ENCODE measurements at regions not wholly inside any gene's neighbourhood (a gene's known extent, or its start where the extent isn't known, plus 50 kb on each side); places are given as distances from the start of the nearest gene placed in this dataset.

DNA sequence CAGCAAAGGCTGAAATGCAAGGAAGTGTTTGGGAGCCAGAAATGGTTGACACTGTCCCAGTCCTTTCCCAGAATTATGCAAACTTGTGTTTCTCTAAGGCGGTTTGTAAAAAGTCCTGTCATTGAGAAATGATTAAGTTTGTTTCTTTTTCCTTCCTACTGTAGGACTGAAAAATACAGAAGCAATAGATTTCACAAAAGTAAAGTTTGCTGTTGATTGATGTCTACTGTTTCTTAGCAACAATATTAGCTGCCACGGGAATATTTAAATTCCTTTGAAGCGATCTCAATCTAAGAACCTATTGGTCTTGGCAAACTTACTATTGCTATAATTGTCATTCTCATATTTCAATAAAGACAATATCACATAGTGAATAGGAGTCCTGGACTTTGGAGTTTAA, 100.7 kb upstream of the IL12A start:
- peak; percentile 80 for DNase-seq

DNA sequence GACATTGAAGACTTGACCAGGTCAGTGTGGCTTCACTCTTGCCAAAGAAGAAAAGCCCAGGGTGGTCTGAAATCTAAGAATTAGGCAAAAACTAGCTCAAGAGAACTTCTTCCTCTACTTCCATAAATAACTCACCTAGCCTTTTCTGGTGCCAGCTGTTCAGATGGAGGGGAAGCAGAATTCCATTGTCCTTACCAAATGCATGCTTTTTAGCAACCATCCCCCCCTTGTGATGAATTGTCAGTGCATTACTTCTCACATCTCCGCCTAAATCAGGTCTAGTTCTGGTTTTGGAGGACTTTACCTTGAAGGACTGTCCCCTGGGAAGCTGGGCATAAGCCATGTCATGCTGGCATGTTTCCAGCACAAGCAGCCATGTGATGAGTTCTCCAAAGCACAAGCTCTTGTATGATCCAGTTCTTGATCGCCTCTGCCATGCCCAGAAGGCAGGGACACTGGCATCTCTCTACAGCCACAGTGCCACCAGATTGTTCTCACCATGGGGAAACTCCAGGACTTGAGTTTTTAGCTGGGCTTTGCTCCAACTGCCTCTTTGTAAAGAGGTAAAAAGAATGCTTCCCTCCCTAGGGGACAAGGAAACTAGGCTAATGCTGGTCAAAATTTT, 96.4 kb upstream of the IL12A start:
- no peak for DNase-seq

DNA sequence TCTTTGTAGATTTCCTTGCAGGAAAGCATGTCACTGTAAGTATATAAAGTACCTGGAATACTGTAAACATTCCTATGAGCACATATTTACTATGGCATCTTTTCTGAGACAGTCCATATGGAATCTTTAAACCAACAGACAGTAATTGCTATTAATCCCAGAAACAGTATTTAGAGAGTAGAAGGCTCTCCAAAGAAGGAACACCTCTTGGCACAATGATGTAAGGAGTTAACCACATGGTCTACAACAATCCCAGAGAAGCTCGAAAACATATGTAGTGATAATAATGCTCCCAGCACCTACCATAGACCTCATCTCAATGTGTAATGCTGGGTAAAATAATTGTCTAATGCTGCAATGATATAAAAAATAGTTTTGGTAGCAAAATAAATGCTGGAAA, 95.8 kb upstream of the IL12A start:
- DNase-seq, result no peak

DNA sequence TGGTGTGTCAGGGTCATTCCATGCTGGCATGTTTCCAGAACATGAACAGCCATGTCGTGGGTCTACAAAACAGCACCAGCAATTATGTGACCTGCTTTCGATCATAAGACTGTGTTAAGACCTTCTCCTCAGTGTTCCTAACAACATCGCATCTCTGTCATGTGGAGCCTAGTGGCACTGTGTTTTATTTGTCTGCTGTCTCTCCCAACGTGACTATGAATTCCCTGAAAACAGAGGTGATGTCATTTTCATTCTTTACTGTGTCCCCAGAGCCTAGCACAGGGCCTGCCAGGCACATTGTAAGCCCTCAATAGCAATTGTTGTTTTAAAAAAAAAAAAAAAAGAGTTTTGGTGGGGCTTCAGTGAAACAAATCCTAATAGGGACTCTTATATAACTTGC, 94.2 kb upstream of the IL12A start:
- no peak for DNase-seq

DNA sequence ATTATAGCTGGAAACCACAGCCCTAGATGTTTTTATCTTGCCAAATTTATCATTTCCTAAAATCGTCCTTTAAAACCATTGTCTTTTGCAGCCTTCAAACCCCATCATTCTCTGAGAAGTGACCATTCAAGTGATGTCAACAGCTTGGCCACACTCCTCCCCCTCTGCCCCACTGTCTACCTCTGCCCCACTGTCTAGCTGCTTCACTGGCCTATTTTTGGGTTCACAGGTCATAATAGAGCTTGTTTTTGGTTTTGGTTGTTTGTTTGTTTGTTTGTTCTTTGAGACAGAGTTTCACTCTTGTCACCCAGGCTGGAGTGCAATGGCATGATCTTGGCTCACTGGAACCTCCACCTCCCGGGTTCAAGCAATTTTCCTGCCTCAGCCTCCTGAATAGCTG, 93.2 kb upstream of the IL12A start:
- DNase-seq, result no peak

DNA sequence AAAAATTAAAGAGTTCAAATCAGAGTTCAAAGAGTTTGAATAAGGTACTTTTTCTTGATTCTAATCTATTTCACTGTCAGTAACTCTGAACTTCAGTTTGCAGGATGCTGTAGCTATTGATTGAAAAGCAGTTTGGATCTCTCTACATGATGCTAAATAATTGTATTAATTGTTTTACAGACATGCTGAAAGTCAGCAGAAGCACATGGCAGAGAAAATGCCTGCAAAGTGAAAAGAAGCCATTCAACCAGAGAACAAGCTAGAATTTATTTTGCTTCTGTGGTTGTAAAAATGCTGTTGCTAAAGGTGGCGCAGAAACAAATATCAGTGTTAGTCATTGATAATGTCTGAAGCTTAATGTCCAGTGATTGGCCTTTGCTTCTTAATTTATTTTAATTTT, 92.1 kb upstream of the IL12A start:
- no peak for DNase-seq

DNA sequence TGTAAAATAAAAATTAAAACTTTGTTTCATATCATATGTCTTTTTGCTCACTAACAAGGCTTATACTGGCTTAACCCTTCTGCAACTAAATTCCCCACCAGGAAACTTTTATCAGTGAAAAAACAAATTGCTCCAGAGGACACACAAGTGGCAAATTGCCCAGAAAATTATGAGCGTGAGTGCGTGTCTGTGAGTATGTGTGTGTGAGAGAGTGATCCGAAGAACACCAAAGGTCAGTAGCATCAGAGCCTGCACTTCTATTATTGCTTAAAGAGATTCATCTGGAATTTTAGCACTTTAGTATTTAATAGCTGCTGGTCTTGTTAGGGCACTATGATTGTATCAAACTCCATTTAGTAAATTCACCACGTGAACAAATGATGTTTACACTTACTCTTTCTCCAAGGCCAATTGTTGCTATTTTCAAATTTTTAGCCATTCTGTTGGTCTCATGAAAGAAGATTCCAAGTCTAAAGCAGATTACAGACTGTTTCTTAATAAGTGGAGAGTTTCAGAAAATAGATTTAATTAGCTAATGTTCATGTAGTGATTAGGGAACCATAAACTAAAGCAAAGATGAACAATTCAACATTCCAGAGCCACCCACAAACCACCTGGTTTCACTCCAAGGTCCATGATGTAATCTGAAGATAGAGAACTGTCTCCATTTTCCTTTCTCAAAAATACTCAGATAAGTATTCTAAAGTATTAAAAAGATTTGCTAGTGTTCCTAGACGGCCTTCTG, 91.1 kb upstream of the IL12A start:
- DNase-seq, result no peak

DNA sequence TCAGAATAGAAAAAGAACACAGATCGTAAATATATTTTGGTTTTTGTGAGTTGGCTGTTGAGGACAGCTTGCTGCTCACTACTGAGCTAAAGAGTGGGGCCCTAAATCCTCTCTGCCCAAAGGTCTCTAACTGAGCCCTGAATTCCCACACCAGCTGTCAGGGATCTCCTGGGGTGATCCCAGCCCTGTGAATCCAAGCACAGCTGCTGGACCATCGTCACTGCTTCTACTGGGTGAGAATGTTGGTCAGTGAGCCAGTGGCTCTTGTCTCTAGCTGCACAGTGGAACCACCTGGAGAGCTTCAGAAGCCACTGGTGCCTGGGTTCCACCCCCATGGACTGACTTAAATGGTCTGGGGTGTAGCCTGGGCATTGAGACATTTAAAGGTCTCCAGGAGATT, 90.5 kb upstream of the IL12A start:
- no peak for DNase-seq

DNA sequence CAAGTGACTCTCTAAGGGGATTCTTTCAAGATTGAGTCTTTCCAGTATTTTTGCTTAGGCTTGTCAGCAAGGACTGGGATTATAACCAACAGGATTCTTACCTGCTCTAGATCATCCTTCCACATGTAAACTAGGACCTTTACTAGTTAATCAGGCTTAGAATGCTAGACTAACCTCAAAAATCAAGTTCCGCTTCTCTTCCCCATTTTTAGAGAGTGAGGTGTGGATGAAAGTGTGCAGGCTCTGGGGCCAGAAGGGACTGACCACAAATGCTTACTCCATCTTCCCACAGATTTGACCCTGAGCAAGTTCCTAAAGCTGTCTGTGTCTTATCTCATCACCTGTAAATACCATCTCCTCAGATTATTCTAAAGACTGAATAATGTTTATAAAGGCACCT, 89.5 kb upstream of the IL12A start:
- no peak for DNase-seq

DNA sequence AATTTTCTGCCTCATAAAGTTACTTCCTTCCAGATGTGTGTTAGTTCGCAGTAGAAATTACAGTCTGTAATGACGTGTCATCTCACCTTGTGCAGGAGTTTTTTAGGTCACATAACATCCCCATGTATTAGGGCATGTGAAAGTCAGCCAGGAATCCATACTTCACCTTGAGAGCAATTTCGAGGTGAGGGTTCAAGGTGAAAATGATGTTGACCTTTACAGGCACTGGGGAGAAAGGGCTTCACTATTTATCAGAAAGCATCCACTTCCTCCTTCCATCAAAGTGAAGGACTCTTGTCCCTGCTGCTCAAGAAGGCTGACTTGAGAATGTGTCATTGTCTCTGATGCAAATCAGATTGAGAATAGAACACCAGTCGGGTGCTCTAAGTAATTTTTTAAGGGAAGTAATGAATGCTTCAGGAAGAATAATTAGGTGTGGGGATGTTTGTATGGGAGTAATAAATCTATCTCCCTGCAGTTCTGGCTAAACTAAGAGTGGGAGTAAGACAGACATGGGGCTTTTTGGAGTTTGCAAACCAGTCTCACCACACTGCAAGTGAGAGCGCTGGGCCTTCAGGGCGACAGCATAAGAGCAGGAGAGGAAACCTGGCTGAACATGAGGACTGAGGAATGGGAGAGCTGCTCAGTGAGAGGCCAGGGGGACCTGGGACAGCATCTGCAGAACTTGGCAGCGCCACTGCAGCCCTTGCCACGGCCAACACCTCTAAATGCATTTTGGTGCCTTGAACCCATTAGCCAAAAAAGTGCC, 85.9 kb upstream of the IL12A start:
- DNase-seq, result peak; percentile 84

DNA sequence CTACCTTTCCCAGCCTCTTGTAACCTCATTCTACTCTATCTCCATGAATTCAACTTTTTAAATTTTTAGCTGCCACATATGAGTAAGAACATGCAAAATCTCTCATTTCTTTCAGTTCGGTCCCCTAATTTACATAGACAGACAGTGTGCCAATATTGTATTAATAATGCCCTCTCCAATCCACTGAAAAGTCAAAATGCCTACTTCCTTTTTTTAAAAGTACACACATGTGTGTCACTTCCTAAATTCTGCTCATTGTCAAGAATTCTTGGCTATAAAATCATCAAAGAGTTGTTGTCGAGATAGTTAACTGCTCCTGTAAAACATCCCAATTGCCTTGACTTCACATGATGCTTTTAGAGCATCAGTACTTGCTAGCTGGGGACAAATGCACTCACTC, 84.2 kb upstream of the IL12A start:
- DNase-seq, result peak; percentile 87

DNA sequence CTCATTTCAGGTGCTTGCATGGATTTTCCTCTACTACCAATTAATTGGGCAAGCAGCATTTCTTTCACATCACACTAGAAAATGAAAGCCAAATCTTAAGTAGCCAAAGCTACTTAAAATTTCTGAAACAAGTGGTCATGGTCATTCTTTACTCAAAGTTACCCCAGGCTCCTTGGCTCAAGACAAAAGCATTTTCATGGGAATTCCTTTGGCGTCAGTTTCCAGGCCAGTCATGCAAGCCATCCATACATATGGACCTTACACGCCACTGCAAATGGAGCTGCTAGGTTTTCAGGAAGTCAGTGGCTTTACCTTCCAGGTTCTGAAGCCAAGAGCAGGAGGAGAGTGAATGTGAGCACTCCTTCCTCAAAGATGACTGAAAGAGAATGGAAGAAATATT, 83.7 kb upstream of the IL12A start:
- peak; percentile 52 for DNase-seq

DNA sequence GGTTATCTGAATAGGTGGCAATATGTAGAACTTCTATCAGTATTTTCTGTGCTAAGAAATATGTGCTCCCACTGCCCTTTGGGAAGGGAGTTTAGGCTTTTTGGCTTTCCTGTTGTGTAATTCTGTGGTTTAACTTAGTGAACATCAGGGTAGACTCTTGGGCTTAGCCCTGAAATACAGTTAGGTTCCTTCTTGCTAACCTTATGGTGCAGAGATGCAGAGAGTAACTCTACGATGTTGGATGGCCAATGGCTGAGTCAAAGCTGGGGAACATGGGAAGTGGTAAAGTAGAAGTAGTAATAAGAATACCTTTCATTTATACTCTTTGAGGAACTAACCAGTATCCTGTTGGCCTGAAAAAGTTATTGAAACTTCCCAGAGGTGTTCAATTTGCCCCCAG, 80.8 kb upstream of the IL12A start:
- DNase-seq, result peak; percentile 23

DNA sequence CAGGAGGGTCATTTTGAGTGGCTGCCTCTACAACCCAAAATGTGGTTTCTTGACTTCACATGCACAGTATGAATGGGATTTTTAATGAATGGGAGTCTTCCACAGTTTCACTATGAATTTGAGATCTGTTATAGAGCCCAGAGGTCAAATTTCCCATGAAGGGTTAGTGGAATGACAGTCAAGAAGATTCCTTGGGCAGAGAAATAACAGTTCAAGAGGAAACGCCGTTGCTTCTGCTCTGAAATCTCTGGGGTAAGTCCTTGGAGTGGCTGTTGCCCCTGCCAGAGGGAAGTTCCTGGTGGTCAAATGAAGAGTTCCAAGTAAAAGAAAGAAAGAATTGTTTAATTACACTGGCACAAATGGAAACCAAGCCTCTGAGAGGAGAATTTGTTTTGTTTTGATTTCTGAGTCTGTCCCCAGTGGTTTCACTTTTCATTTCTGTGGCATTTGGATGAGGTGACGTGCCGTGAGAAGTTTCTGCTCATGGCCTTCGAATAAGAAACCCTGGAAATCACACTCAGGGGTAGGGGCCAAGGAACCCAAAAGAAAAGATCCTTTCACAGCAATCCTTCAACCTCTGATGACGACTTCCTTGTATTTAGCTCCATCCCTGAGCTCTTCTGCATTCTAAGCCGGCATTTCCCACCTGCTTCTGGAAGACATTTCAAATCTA, 77.5 kb upstream of the IL12A start:
- peak; percentile 82 for DNase-seq

DNA sequence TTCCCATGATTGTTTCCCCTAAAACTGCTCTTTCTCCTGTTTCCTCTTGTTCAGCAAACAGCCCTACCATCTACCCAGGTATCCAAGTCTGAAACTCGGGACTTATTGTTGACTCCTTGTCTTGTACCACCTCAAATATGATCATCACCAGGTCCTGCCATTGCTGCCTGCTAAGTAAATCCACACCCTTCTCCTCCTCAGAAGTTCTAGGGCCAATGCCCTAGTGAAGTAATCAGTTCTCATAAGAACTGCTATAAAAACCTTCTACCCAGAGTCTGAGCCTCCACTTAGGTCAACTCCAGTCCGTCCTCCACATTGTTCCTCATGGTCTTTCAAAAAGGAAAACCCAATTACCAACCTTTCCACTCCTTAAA, 77.0 kb upstream of the IL12A start:
- no peak for DNase-seq

DNA sequence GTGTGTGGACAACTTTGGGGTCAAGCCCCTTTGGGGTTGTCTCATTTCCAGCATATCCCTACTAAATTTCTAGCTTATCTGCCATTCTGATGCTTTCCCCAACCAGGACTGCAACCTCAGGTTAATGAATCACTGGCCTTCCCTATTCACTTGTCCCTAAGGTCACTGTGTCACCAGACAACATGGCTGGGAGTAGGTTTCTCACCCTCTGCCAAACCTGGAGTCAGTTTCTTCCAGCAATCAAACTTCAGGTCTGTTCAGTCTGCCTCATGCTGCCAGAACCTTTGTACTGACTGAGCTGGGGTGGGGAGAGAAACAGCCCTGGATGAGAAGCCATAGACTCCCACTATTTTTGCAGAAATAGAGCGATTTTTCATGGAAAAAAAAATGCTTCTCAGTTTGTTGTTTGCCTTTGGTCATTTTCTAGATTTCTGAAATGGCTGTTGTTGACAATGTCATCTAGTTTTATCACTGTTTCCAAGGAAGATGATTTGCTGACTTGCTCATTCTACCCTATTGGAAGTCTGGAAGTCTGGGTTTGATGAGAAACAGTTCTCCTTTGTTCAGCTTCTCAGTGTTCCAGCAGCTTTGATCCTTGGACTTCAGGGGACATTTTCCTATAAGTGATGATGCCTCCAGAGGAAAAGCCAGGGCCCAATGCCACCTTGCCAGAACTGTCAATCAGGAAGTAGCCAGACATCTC, 74.8 kb upstream of the IL12A start:
- DNase-seq, result no peak

DNA sequence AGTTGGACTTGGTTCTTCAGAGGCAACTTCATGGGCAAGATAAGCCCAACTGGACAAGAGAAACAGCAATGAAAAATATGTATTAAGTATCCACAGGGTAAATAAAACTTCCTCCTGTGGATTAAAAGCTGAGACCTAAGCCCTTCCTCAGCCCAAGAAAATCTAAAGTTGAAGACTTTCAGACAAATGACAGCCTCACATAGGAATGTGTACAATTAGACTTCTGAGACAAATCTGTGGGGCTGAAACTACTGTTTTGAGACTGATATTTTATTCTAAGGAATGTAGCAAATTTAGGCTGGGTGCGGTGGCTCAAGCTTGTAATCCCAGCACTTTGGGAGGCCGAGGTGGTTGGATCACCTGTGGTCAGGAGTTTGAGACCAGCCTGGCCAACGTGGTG, 74.2 kb upstream of the IL12A start:
- no peak for DNase-seq

DNA sequence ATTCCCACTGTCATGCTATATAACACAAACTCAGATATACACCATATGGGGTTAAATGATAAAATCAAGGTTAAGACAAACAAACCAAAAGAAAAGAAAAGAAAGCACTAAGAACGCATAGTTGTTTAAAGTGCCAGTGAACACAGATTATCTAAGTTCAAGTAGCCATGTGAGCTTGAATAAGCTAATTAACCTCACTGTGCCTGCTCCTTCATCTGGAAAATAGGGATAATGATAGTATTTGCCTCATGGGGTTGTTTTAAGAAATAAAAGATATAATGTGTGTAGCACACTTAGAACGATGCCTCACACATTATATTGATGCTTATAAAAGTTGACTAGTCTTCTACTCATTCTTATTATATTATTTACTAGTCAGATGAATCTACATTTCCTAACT, 72.6 kb upstream of the IL12A start:
- DNase-seq, result no peak

DNA sequence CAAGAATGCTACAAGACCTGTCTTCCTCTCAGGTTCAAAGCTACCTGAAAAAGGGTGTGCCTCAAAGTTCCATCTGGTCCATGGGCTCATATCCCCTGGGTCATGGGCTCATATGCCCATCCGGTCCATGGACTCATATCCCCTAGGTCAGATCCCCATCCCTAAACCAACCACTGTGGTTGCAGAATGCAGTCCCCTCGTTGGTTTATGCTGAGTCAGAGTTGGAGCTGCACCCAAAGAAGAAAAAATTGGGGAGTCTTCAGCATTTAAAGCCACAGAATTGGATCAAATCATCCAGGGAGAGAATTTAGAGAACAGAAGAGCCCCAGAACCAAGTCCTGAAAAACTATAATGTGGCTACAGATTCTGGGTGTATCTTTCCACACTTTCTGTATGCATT, 71.5 kb upstream of the IL12A start:
- DNase-seq, result no peak

DNA sequence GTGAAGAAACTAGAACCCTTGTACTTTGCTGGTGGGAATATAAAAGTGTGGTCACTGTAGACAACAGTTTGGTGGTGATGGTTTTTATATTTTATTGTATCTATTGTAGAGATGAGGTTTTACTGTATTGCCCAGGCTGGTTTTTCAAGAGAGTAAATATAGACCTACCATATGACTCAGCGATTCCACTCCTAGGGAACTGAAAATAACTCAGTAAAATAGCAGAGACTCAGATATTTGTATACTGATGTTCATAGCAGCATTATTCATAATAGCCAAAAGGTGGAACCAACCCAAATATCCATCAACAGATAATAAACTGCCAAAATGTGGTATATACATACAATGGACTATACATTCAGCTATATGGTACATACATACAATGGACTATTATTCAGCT, 68.8 kb upstream of the IL12A start:
- DNase-seq, result peak; percentile 68

DNA sequence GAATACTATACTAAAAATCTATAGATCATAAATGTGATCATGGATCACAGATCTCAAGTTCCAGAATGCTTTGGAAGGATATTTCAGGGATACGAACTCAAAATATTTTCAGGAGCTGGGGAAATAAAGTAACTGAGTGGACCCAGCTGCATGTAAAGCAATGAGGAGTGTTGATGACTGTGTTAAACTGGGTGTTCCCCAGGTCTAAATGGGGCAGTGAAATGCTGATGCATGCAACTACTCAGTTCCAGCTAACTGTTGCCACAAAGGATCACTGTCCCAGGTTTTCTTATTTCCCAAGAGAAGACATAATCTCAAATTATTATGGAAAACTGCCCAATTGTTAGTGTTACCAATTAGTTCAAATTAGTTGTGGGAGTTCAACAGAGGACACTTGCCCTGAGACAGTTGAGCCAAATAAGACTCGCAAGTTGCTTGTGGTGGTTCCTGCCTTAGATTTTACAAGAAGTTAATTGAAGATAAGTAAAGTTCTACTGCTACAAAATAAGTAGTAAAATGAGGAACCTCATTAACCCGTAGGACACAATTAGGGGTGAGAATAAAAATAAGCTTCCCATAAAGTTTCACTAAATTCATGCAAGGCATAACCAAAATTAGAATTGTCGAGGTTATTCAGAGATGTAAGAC, 66.3 kb upstream of the IL12A start:
- DNase-seq, result no peak

DNA sequence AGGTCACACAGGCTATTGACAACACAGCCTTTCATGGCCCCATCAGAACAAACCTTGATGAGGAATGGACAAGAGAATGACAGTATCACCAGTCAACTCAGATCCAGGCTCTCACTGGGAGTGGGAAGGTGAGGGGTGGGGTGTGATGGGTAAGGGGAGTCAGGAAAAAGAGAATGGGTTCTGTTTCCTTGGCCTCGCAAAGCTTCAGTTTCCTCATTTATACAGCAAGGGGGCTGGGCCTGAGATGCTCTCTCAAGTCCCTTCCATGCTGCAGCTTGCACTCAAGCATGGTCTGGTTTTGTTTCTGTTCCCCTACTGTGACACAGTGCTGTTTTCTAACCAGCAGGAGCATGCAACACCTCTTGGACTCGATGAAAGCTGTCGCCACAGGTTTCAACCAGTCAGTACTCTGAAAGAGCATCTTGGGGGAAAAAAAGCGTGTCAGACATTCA, 65.7 kb upstream of the IL12A start:
- DNase-seq, result no peak

DNA sequence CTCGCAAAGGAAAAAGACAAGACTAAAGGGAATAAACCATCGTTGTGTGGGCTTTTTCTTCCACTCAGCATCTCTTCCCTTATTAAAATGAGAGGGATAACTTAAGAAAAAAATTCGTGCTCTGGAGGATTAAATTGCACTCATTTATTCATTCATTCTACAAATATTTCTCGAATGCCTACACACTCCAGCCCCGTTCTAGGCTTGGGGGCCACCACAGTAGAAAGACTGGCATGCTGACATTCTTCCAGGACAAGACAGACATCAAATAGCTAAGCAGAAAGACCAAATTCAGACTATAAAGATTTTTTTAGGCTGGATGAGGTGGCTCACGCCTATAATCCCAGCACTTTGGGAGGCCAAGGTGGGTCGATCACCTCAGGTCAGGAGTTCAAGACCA, 65.3 kb upstream of the IL12A start:
- DNase-seq, result no peak

All from inflammatory macrophage treated with lipopolysaccharide for 4 hours (primary cell).